ENCODE measurements at regions not wholly inside any gene's neighbourhood (a gene's known extent, or its start where the extent isn't known, plus 50 kb on each side); places are given as distances from the start of the nearest gene placed in this dataset.

GRCh38 chr3:20527368-20527767 is 341.4 kb upstream of the SGO1 start (continued):
- TF ChIP-seq KDM1A (IDR thresholded peaks at IDR 0.05; ENCODE audit: borderline replicate concordance, low read length): no peak

GRCh38 chr3:20524328-20524727 is 338.3 kb upstream of the SGO1 start:
- H4K5ac ChIP-seq (ENCODE audit: insufficient read length, low read depth, low read length): no peak overlapping the region
- H3K18ac ChIP-seq (ENCODE audit: extremely low read depth, low read length): no peak overlapping the region
- H3K9me3 ChIP-seq (ENCODE audit: insufficient read depth in 2 of 2, low read depth in 1 of 2, low read length in 1 of 2): no peaks in the 10 kb centered on the region
- no peak overlapping the region for H3K4me2 ChIP-seq (ENCODE audit: insufficient read depth in 1 of 2, low read depth in 2 of 2, low read length in 2 of 2)
- no peaks in the 10 kb centered on the region for H3K23me2 ChIP-seq (ENCODE audit: low read depth, low read length)
- H3K36me3 ChIP-seq (ENCODE audit: control insufficient read depth in 2 of 4, insufficient read depth in 4 of 4, low read length in 3 of 4): no peaks in the 10 kb centered on the region
- H3K79me2 ChIP-seq (ENCODE audit: control insufficient read depth in 1 of 2, insufficient read depth in 2 of 2, low read length in 2 of 2): no peaks in the 10 kb centered on the region
- H3K27me3 ChIP-seq (replicated peaks in 1 of 4; ENCODE audit: control insufficient read depth in 3 of 4, extremely low read depth in 1 of 4, insufficient read depth in 3 of 4, low read length in 3 of 4): no peaks in the 10 kb centered on the region
- ChIA-PET POLR2A (ENCODE audit: partially characterized antibody) (no interaction called here), CTCF (ENCODE audit: partially characterized antibody) (interaction anchor here (0.6 to 2.8 kb wide), 3 partner anchors 10 to 50 kb away, joined by 3 to 11 read pairs (median 7); no protein-coding TSS in a partner anchor)
- no peak overlapping the region for H3K14ac ChIP-seq (ENCODE audit: insufficient read length)
- H3K4me1 ChIP-seq (replicated peaks in 1 of 4; ENCODE audit: control insufficient read depth in 3 of 4, insufficient read depth in 4 of 4, low read length in 3 of 4): no peaks in the 10 kb centered on the region
- H3K79me1 ChIP-seq (ENCODE audit: low read depth, low read length): no peaks in the 10 kb centered on the region
- H3K4ac ChIP-seq (replicated peaks; ENCODE audit: insufficient read length, low read depth, low read length): no peak overlapping the region
- no peak overlapping the region for H4K8ac ChIP-seq (ENCODE audit: extremely low read depth, insufficient read depth, low read length)
- H3K56ac ChIP-seq (replicated peaks; ENCODE audit: insufficient read length, low read depth, low read length): no peak overlapping the region
- H2BK12ac ChIP-seq (ENCODE audit: low read depth, low read length): no peak overlapping the region
- H4K91ac ChIP-seq (replicated peaks; ENCODE audit: insufficient read length, low read length): no peak overlapping the region
- no peak overlapping the region for H3K23ac ChIP-seq (ENCODE audit: insufficient read length)
- H2AFZ ChIP-seq (ENCODE audit: low read length): no peak overlapping the region
- no peak overlapping the region for H2BK15ac ChIP-seq (ENCODE audit: low read length)
- H3K4me3 ChIP-seq (ENCODE audit: extremely low read depth in 1 of 4, insufficient read depth in 2 of 4, low read depth in 3 of 4, low read length in 4 of 4): no peak overlapping the region
- no peak for DNase-seq (ENCODE audit: low read depth in 1 of 2, low spot score in 2 of 2)
- H3K9ac ChIP-seq (replicated peaks in 1 of 4; ENCODE audit: extremely low read depth in 1 of 4, low read depth in 3 of 4, low read length in 3 of 4): no peak overlapping the region
- no peak overlapping the region for H2BK5ac ChIP-seq (ENCODE audit: low read depth, low read length)
- H2AK5ac ChIP-seq (ENCODE audit: low read depth, low read length): no peak overlapping the region
- TF ChIP-seq ATF3 (IDR thresholded peaks at IDR 0.05; ENCODE audit: insufficient read depth, low read depth, low read length): no peak
- TF ChIP-seq PHF8 (conservative IDR thresholded peaks at IDR 0.05; ENCODE audit: low read depth, low read length): no peak
- no peak for TF ChIP-seq YY1 (IDR thresholded peaks at IDR 0.05; ENCODE audit: low read depth, low read length)
- no peak for TF ChIP-seq TEAD4 (IDR thresholded peaks at IDR 0.05; ENCODE audit: low read depth, low read length)
- TF ChIP-seq NANOG (IDR thresholded peaks at IDR 0.05; ENCODE audit: insufficient read depth, low read depth, low read length, poor library complexity, severe bottlenecking): no peak
- no peak for TF ChIP-seq CHD2 (IDR thresholded peaks at IDR 0.05; ENCODE audit: low read length)
- no peak for TF ChIP-seq RXRA (IDR thresholded peaks at IDR 0.05; ENCODE audit: insufficient read depth, low read depth, low read length)
- TF ChIP-seq SAP30 (IDR thresholded peaks at IDR 0.05; ENCODE audit: insufficient read depth, insufficient replicate concordance, low read length): no peak
- no peak for TF ChIP-seq POLR2A (IDR thresholded peaks at IDR 0.05; ENCODE audit: control extremely low read depth in 1 of 2, low read depth in 2 of 2, low read length in 2 of 2)
- TF ChIP-seq JUND (IDR thresholded peaks at IDR 0.05; ENCODE audit: low read length): no peak
- no peak for FAIRE-seq
- no peaks in the 10 kb centered on the region for H4K20me1 ChIP-seq (replicated peaks in 1 of 2; ENCODE audit: control insufficient read depth in 1 of 2, insufficient read depth in 2 of 2, low read length in 2 of 2)
- no peak overlapping the region for H3K27ac ChIP-seq (ENCODE audit: low read depth, low read length)
- H2BK20ac ChIP-seq (ENCODE audit: low read length): no peak overlapping the region
- no peak overlapping the region for H2BK120ac ChIP-seq (replicated peaks; ENCODE audit: low read depth, low read length)
